OCI-LY1 (cell line): ENCODE measurements at regions not wholly inside any gene's neighbourhood (a gene's known extent, or its start where the extent isn't known, plus 50 kb on each side); places are given as distances from the start of the nearest gene placed in this dataset.

ENCODE experiments used
- EZH2 ChIP-seq: fragments of 200-600 bp; sonication (generic), shearing (Covaris generic); IDR thresholded peaks from 2 replicates; pipeline ENCODE4 v1.8.0; 2017; ENCODE audit warnings: borderline replicate concordance, mixed run types, mild to moderate bottlenecking, antibody characterized with exemption, low read length, moderate library complexity, mixed read lengths
- TF ChIP-seq, protein P1 (sequence below): fragments of 200-600 bp; sonication (generic), shearing (Covaris generic); IDR thresholded peaks from 2 replicates; pipeline ENCODE4 v1.5.1; 2017; ENCODE audit warnings: mild to moderate bottlenecking, antibody characterized with exemption, low read length, moderate library complexity, mixed read lengths

DNA sequence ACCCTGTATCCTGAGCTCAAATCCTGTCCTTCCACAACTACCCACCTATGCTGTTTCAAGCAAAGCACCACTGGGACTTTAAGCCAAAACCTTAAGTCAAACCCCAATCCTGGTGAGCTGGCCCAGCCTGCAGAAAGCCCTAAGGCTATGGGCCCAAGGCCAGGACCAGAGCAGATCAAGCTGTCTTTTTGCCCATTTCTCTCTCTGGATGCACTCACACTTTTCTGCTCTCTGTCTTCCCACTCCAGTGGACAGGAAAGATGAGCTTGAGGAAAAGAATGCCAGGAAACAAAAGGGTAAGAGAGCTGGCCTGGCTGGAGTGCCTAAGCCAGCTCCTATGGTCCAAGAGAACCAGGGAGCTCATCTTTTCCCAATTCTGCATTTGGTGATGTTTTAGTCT is 284.3 kb upstream of the ISX start:
- TF ChIP-seq, protein P1, sequence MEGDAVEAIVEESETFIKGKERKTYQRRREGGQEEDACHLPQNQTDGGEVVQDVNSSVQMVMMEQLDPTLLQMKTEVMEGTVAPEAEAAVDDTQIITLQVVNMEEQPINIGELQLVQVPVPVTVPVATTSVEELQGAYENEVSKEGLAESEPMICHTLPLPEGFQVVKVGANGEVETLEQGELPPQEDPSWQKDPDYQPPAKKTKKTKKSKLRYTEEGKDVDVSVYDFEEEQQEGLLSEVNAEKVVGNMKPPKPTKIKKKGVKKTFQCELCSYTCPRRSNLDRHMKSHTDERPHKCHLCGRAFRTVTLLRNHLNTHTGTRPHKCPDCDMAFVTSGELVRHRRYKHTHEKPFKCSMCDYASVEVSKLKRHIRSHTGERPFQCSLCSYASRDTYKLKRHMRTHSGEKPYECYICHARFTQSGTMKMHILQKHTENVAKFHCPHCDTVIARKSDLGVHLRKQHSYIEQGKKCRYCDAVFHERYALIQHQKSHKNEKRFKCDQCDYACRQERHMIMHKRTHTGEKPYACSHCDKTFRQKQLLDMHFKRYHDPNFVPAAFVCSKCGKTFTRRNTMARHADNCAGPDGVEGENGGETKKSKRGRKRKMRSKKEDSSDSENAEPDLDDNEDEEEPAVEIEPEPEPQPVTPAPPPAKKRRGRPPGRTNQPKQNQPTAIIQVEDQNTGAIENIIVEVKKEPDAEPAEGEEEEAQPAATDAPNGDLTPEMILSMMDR, result no peak
- TF ChIP-seq EZH2, result no peak
